ENCODE measurements at regions not wholly inside any gene's neighbourhood (a gene's known extent, or its start where the extent isn't known, plus 50 kb on each side); places are given as distances from the start of the nearest gene placed in this dataset.

DNA sequence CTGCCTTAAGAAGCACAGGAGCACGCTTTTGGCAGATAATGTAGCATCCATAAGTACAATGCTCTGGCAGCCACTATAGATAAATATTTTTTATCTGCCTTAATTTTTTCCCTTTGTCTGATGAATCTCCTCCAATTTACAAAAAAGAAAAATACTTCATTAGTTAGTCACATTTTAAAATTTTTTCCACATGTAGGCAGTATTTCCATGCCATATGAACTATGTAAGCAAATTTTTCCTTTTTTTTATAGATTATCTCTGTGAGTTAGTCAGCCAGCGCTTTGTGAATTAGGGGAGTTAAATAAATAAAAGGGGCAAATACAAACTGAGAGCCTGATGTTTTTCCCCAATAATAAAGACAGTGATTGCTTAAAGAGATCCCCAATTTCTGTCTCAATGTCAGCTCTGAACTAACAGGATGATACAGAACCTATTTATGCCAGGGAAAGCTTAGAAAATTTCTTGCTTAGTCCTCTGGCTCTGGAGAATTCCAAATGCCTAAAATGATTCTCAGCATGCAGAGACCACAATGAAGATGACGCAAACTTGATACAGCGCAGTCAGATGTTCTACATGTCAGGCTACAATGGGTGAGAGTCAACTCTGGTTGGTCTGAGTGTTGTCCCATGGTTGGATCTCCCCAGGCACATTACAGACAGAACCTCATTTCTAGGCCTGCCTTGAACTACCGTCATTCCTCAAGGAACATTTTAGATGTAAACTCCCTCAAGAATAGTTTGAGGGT is 390.4 kb upstream of the CDH6 start:
- intact Hi-C loops (cut with DNase I; ENCODE audit: low total_unique reads) (no loop called here), in situ Hi-C loops (cut with MboI; ENCODE audit: low pct_ligation_motif_present in 1 of 4, low pct_unique_long_range_greater_than_20kb in 1 of 4, low sequenced_read_pairs in 3 of 4) (no loop called here)
- no peaks in the 10 kb centered on the region for H3K27me3 ChIP-seq
- DNase-seq = no peak
- no peaks in the 10 kb centered on the region for H3K9me3 ChIP-seq
- no peak overlapping the region for H3K4me3 ChIP-seq
- TF ChIP-seq POLR2A (IDR thresholded peaks at IDR 0.05) = no peak
- no peak for TF ChIP-seq EP300 (IDR thresholded peaks at IDR 0.05; ENCODE audit: low read depth)
- no peak for TF ChIP-seq POLR2AphosphoS5 (IDR thresholded peaks at IDR 0.05)
- TF ChIP-seq, protein P1, sequence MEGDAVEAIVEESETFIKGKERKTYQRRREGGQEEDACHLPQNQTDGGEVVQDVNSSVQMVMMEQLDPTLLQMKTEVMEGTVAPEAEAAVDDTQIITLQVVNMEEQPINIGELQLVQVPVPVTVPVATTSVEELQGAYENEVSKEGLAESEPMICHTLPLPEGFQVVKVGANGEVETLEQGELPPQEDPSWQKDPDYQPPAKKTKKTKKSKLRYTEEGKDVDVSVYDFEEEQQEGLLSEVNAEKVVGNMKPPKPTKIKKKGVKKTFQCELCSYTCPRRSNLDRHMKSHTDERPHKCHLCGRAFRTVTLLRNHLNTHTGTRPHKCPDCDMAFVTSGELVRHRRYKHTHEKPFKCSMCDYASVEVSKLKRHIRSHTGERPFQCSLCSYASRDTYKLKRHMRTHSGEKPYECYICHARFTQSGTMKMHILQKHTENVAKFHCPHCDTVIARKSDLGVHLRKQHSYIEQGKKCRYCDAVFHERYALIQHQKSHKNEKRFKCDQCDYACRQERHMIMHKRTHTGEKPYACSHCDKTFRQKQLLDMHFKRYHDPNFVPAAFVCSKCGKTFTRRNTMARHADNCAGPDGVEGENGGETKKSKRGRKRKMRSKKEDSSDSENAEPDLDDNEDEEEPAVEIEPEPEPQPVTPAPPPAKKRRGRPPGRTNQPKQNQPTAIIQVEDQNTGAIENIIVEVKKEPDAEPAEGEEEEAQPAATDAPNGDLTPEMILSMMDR (IDR thresholded peaks at IDR 0.05) = no peak
- no peak overlapping the region for H3K27ac ChIP-seq
- 75 to 83% methylated on average over 5 of the region's 5 CpGs for WGBS, 2 donors (ENCODE audit: low coverage in 1 of 2)
- H3K36me3 ChIP-seq = no peaks in the 10 kb centered on the region
- H3K4me1 ChIP-seq = no peaks in the 10 kb centered on the region

DNA sequence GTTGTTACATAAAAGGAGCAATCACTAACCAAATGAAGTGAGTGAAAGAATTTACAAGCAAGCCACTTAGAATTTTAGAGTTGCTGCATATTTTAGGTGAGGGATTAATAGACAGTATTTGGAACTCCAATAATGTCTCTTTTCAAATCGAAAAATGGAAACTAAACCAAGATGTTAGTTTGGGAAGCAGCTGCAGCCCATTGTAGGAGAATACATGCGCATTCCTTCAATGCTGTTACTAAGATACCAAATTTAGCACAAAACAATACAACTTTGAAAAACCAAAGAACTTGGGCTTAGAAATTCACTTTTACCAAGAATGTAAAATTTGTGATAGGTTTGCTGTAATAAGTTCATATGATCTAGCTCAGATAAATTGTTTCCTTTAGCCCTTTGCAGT is 411.8 kb upstream of the CDH6 start:
- in situ Hi-C loops (cut with MboI; ENCODE audit: low pct_ligation_motif_present in 1 of 4, low pct_unique_long_range_greater_than_20kb in 1 of 4, low sequenced_read_pairs in 3 of 4) (no loop called here), intact Hi-C loops (cut with DNase I; ENCODE audit: low total_unique reads) (no loop called here)
- H3K36me3 ChIP-seq = no peaks in the 10 kb centered on the region
- H3K27ac ChIP-seq = no peak overlapping the region
- TF ChIP-seq POLR2AphosphoS5 (IDR thresholded peaks at IDR 0.05) (no peak), POLR2A (IDR thresholded peaks at IDR 0.05) (no peak), EP300 (IDR thresholded peaks at IDR 0.05; ENCODE audit: low read depth) (no peak)
- TF ChIP-seq, protein P1 (IDR thresholded peaks at IDR 0.05) = no peak
- WGBS, 2 donors (ENCODE audit: low coverage in 1 of 2) = 44 to 76% methylated on average over 2 of the region's 2 CpGs
- H3K9me3 ChIP-seq = no peaks in the 10 kb centered on the region
- no peak overlapping the region for H3K4me3 ChIP-seq
- H3K4me1 ChIP-seq = no peaks in the 10 kb centered on the region
- no peaks in the 10 kb centered on the region for H3K27me3 ChIP-seq
- DNase-seq = no peak

DNA sequence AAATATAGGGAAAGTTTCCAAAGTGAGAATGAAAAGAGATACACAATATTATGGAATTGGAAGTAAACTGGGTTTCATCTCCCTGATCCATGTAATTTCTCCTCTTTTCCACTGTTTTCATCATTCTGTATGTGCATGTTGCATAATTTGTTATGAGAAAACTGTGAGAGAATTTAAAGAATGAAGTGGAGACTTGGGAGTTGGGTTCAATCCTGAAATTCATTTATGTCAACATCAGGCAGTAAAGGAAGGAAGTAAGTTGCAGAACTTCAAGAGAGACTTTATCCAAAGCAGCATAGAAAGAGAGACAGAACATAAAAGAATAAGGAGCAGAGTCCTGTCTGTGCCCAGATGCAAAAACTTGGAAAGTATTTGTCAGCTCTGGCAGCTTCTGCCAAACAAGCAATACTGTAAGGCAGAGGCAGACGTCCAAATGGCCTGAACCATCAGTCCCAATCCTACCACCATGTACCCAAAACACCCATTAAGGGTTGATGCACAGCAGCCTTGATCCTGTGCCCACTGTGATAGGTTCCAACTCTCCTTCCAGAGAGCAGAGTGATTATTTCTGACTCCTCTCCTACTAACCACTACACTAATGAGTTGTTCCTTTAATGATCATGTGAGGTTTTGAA is 425.3 kb upstream of the CDH6 start:
- H3K4me1 ChIP-seq = no peaks in the 10 kb centered on the region
- TF ChIP-seq POLR2AphosphoS5 (IDR thresholded peaks at IDR 0.05) (no peak), EP300 (IDR thresholded peaks at IDR 0.05; ENCODE audit: low read depth) (no peak), POLR2A (IDR thresholded peaks at IDR 0.05) (no peak)
- TF ChIP-seq, protein P1 (IDR thresholded peaks at IDR 0.05) = no peak
- H3K4me3 ChIP-seq = no peak overlapping the region
- H3K27me3 ChIP-seq = no peaks in the 10 kb centered on the region
- H3K9me3 ChIP-seq = no peaks in the 10 kb centered on the region
- 15% methylated on average over 1 of the region's 1 CpG; no CpG with 5 or more reads in 1 of the 2 donors for WGBS, 2 donors (ENCODE audit: low coverage in 1 of 2)
- intact Hi-C loops (cut with DNase I; ENCODE audit: low total_unique reads) = no loop called here
- in situ Hi-C loops (cut with MboI; ENCODE audit: low pct_ligation_motif_present in 1 of 4, low pct_unique_long_range_greater_than_20kb in 1 of 4, low sequenced_read_pairs in 3 of 4) = no loop called here
- H3K27ac ChIP-seq = no peak overlapping the region
- no peak for DNase-seq
- H3K36me3 ChIP-seq = no peaks in the 10 kb centered on the region

DNA sequence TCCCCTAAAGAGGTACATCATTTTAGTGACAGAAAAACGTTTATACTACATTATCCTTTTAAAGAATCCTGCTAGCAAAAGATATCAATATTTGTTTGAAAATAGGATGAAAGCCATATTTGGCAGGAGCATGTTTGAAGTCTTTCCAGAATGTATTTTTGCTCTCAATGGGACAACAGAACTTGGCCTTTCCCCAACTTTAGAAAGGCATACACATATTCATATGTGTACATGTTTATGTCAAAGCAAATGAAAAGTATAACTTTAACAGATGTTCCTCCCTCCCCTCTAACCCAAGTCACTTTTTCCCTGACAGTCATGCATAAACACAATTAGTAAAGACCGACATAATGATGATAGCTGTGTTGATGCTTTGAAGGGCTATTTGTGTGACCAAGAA is 427.8 kb upstream of the CDH6 start:
- TF ChIP-seq EP300 (IDR thresholded peaks at IDR 0.05; ENCODE audit: low read depth) = no peak
- TF ChIP-seq, protein P1 (IDR thresholded peaks at IDR 0.05) = no peak
- TF ChIP-seq POLR2AphosphoS5 (IDR thresholded peaks at IDR 0.05) = no peak
- TF ChIP-seq POLR2A (IDR thresholded peaks at IDR 0.05) = no peak
- no peak overlapping the region for H3K4me3 ChIP-seq
- no peak for DNase-seq
- no peaks in the 10 kb centered on the region for H3K9me3 ChIP-seq
- 30 to 41% methylated on average over 2 of the region's 2 CpGs for WGBS, 2 donors (ENCODE audit: low coverage in 1 of 2)
- intact Hi-C loops (cut with DNase I; ENCODE audit: low total_unique reads) (no loop called here), in situ Hi-C loops (cut with MboI; ENCODE audit: low pct_ligation_motif_present in 1 of 4, low pct_unique_long_range_greater_than_20kb in 1 of 4, low sequenced_read_pairs in 3 of 4) (no loop called here)
- H3K36me3 ChIP-seq = no peaks in the 10 kb centered on the region
- no peaks in the 10 kb centered on the region for H3K27me3 ChIP-seq
- no peak overlapping the region for H3K27ac ChIP-seq
- H3K4me1 ChIP-seq = no peaks in the 10 kb centered on the region
